Activated naive CD8-positive, alpha-beta T cell treated with anti-CD3 and anti-CD28 coated beads, Interleukin-2, amount 50 U/mL, for 24 hours (primary cell): ENCODE measurements at regions not wholly inside any gene's neighbourhood (a gene's known extent, or its start where the extent isn't known, plus 50 kb on each side); places are given as distances from the start of the nearest gene placed in this dataset.

Source experiments
- ATAC-seq: fragments of 150-1000 bp; cut with Tn5 transposase; one replicate; pipeline ENCODE4 v1.10.0; 2021
- DNase-seq: peaks from one replicate; pipeline ENCODE4 v3.0.0; 2021
- H3K27ac Mint-ChIP-seq: one replicate; pipeline ENCODE4 v1.8.0; 2021; ENCODE audit warnings: mild to moderate bottlenecking, mixed read lengths
- H3K27me3 Mint-ChIP-seq: one replicate; pipeline ENCODE4 v1.8.0; 2021; ENCODE audit warnings: mixed read lengths
- H3K36me3 Mint-ChIP-seq: one replicate; pipeline ENCODE4 v1.8.0; 2021; ENCODE audit warnings: low read depth, mixed read lengths
- H3K4me1 Mint-ChIP-seq: one replicate; pipeline ENCODE4 v1.8.0; 2021; ENCODE audit warnings: mixed read lengths
- H3K4me3 Mint-ChIP-seq: one replicate; pipeline ENCODE4 v1.8.0; 2021; ENCODE audit warnings: mild to moderate bottlenecking, moderate library complexity, mixed read lengths
- H3K9me3 Mint-ChIP-seq: one replicate; pipeline ENCODE4 v1.8.0; 2021; ENCODE audit warnings: mixed read lengths

- no peak overlapping the region for H3K4me3 Mint-ChIP-seq
- H3K27me3 Mint-ChIP-seq: no peaks in the 10 kb centered on the region
- DNase-seq: no peak
- no peaks in the 10 kb centered on the region for H3K36me3 Mint-ChIP-seq
- H3K9me3 Mint-ChIP-seq: no peaks in the 10 kb centered on the region
- H3K27ac Mint-ChIP-seq: no peak overlapping the region
- no peaks in the 10 kb centered on the region for H3K4me1 Mint-ChIP-seq
- ATAC-seq: no peak
These were observed 338.7 kb upstream of the GRM7 start for GRCh38 chr3:6522191-6522590.

GRCh38 chr3:6523043-6523442 lies 337.9 kb upstream of the GRM7 start:
- ATAC-seq (no peak), DNase-seq (no peak)
- H3K9me3 Mint-ChIP-seq: no peaks in the 10 kb centered on the region
- H3K27ac Mint-ChIP-seq: no peak overlapping the region
- H3K4me1 Mint-ChIP-seq: no peaks in the 10 kb centered on the region
- no peaks in the 10 kb centered on the region for H3K36me3 Mint-ChIP-seq
- H3K27me3 Mint-ChIP-seq: no peaks in the 10 kb centered on the region
- no peak overlapping the region for H3K4me3 Mint-ChIP-seq

GRCh38 chr3:6524479-6524878 lies 336.4 kb upstream of the GRM7 start:
- ATAC-seq (no peak), DNase-seq (no peak)
- Mint-ChIP-seq H3K4me1 (no peaks in the 10 kb centered on the region), H3K36me3 (no peaks in the 10 kb centered on the region), H3K9me3 (no peaks in the 10 kb centered on the region), H3K27ac (no peak overlapping the region), H3K27me3 (no peaks in the 10 kb centered on the region), H3K4me3 (no peak overlapping the region)

DNA sequence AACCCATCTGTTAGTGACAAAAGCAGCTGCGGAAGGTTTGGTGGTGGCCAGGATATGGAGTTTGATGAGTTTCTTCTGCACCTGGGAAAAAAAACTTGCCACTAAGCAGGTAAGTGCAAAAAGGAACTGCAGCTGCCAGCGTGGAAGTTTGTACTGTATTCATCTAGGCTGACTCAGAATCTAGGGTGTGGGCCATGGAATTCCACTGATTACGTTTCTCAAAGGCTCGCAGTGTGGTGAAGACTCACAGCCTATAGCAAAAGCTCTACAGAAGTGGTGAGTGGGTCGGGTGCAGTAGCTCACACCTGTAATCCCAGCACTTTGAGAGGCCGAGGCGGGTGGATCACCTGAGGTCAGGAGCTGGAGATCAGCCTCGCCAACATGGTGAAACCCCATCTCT lies 334.6 kb upstream of the GRM7 start:
- Mint-ChIP-seq H3K27ac (no peak overlapping the region), H3K36me3 (no peaks in the 10 kb centered on the region), H3K9me3 (no peaks in the 10 kb centered on the region), H3K4me1 (no peaks in the 10 kb centered on the region), H3K4me3 (no peak overlapping the region), H3K27me3 (no peaks in the 10 kb centered on the region)
- no peak for DNase-seq
- no peak for ATAC-seq

DNA sequence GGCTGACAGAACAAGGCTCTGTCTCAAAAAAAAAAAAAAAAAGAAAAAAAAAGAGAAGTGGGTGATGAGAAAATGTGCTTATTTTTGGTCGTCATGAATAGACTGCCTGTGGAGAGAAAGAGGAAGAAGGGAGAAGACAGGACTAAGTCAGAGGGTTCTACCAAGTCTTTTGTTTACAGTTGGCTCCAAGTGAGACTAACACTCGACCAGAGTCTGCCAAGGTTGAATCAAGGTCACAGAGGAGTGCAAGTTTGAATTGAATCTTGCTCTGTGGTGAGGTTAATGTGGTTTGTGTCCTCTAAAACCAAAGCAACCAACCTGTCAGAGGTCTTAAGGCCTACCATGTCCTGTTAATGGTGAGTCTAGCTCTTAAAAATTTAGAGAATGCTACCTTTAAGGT lies 334.1 kb upstream of the GRM7 start:
- H3K27me3 Mint-ChIP-seq: no peaks in the 10 kb centered on the region
- H3K9me3 Mint-ChIP-seq: no peaks in the 10 kb centered on the region
- no peaks in the 10 kb centered on the region for H3K4me1 Mint-ChIP-seq
- no peak overlapping the region for H3K4me3 Mint-ChIP-seq
- DNase-seq: no peak
- H3K27ac Mint-ChIP-seq: no peak overlapping the region
- ATAC-seq: no peak
- H3K36me3 Mint-ChIP-seq: no peaks in the 10 kb centered on the region

DNA sequence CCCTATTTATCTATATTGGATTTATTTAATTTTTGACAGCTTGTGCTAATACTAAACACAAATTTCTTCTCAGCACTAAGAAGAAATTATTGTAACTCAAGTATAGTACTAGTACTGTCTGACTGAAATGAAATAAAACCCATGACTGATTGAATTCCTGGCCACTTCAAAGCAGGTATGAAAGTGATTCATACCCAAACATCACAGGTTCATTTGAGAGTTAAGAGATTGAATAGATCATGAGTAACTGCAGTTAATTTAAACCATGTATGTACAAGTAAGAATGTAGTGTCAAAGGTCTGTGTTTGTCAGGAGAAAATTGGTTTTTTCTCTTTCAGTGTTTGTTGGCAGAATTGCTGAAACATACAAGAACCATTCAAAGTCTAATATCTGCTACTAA lies 332.0 kb upstream of the GRM7 start:
- H3K4me1 Mint-ChIP-seq: no peaks in the 10 kb centered on the region
- H3K27me3 Mint-ChIP-seq: no peaks in the 10 kb centered on the region
- H3K36me3 Mint-ChIP-seq: no peaks in the 10 kb centered on the region
- ATAC-seq (no peak), DNase-seq (no peak)
- H3K9me3 Mint-ChIP-seq: no peaks in the 10 kb centered on the region
- no peak overlapping the region for H3K27ac Mint-ChIP-seq
- H3K4me3 Mint-ChIP-seq: no peak overlapping the region

- H3K4me3 Mint-ChIP-seq: no peak overlapping the region
- ATAC-seq: no peak
- no peaks in the 10 kb centered on the region for H3K36me3 Mint-ChIP-seq
- H3K27ac Mint-ChIP-seq: no peak overlapping the region
- no peaks in the 10 kb centered on the region for H3K4me1 Mint-ChIP-seq
- H3K27me3 Mint-ChIP-seq: no peaks in the 10 kb centered on the region
- no peak for DNase-seq
- no peaks in the 10 kb centered on the region for H3K9me3 Mint-ChIP-seq
These were observed 329.8 kb upstream of the GRM7 start for GRCh38 chr3:6531153-6531552.

DNA sequence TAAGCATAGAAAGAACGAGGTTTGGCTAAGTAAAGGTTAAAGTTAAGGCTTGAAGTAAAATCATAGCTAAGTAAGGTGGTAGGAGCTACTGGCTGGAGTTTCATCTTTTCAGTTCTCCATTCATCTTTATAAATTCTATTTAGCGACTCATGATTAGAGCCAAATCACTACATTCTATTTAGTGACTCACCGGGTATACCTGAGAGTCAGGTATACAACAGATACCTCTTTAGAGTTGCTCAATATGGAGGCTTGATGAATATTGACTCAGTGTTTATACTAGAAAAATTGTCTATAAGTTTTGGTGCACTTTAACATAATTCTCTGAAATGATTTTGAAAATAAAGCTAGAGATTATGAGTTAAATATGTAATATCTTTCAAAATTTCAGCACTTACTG lies 328.8 kb upstream of the GRM7 start:
- Mint-ChIP-seq H3K9me3 (no peaks in the 10 kb centered on the region), H3K27ac (no peak overlapping the region), H3K4me1 (no peaks in the 10 kb centered on the region), H3K4me3 (no peak overlapping the region), H3K27me3 (no peaks in the 10 kb centered on the region), H3K36me3 (no peaks in the 10 kb centered on the region)
- no peak for DNase-seq
- no peak for ATAC-seq

DNA sequence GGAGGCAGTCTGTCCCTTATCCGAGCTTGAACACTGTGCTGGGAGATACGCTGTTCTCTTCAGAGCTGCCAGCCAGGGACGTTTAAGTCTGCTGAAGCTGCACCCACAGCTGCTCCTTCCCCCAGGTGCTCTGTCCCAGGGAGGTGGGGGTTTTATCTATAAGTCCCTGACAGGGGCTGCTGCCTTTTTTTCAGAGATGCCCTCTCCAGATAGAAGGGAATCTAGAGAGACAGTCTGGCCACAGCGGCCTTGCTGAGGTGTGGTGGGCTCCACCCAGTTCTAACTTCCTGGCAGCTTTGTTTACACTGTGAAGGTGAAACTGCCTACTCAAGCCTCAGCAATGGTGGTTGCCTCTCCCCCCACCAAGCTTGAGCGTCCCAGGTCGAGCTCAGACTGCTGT lies 319.9 kb upstream of the GRM7 start:
- no peak overlapping the region for H3K4me3 Mint-ChIP-seq
- no peaks in the 10 kb centered on the region for H3K27me3 Mint-ChIP-seq

GRCh38 chr3:6542795-6543194 lies 318.1 kb upstream of the GRM7 start:
- no peaks in the 10 kb centered on the region for H3K4me1 Mint-ChIP-seq
- no peak overlapping the region for H3K27ac Mint-ChIP-seq
- no peaks in the 10 kb centered on the region for H3K36me3 Mint-ChIP-seq
- H3K27me3 Mint-ChIP-seq: no peaks in the 10 kb centered on the region
- ATAC-seq (no peak), DNase-seq (no peak)
- peaks cover 19% of the 10 kb centered on the region for H3K9me3 Mint-ChIP-seq
- H3K4me3 Mint-ChIP-seq: no peak overlapping the region

More for the DNA sequence above, 319.9 kb upstream of the GRM7 start:
- ATAC-seq (no peak), DNase-seq (no peak)
- peaks cover 24% of the 10 kb centered on the region for H3K9me3 Mint-ChIP-seq
- H3K4me1 Mint-ChIP-seq: no peaks in the 10 kb centered on the region
- H3K27ac Mint-ChIP-seq: no peak overlapping the region
- H3K36me3 Mint-ChIP-seq: no peaks in the 10 kb centered on the region

- ATAC-seq: no peak
- H3K27ac Mint-ChIP-seq: no peak overlapping the region
- H3K36me3 Mint-ChIP-seq: no peaks in the 10 kb centered on the region
These were observed 311.6 kb upstream of the GRM7 start for GRCh38 chr3:6549296-6549695.

DNA sequence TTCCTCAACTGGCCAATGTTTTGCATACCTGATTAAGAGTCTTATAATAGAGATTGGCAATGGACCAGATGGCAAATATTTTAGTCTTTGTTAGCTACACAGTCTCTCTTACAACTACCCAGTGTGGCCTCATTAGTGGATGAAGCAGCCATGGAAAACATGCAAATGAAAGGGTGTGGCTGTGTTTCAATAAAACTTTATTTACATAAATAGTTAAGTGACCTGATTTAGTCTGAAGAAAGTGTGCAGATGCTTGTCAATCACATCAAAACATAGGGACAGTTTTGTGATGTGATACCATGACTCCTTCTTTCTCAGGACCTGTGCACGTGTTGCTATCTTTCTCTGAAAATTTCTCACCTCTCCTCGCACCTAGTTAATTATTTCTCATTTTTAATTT lies 309.8 kb upstream of the GRM7 start:
- H3K4me3 Mint-ChIP-seq: no peak overlapping the region
- no peak overlapping the region for H3K27ac Mint-ChIP-seq
- peaks cover 24% of the 10 kb centered on the region for H3K9me3 Mint-ChIP-seq
- H3K4me1 Mint-ChIP-seq: no peaks in the 10 kb centered on the region
- DNase-seq (no peak), ATAC-seq (no peak)
- H3K27me3 Mint-ChIP-seq: no peaks in the 10 kb centered on the region
- no peaks in the 10 kb centered on the region for H3K36me3 Mint-ChIP-seq

More at GRCh38 chr3:6549296-6549695, 311.6 kb upstream of the GRM7 start:
- H3K4me3 Mint-ChIP-seq: no peak overlapping the region
- no peaks in the 10 kb centered on the region for H3K4me1 Mint-ChIP-seq
- H3K9me3 Mint-ChIP-seq: peaks cover 17% of the 10 kb centered on the region
- DNase-seq: no peak
- H3K27me3 Mint-ChIP-seq: no peaks in the 10 kb centered on the region

DNA sequence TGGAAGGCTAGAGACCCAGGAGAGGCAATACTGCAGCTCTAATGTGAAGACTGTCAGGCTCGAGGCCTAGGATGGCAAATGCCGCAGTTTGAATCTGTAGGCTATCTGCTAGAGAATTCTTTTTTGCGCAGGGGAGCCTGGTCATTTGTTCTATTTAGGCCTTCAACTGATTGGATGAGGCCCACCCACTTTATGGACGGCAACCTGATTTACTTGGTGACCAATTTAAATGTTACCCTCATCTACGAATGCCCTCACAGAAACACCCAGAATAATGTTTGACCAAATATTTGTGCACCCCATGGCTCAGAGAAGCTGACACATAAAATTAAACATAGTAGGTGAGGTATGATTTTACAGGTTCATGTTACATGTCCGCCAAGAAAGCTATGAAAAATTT lies 300.7 kb upstream of the GRM7 start:
- Mint-ChIP-seq H3K27ac (no peak overlapping the region), H3K4me1 (no peaks in the 10 kb centered on the region), H3K27me3 (no peaks in the 10 kb centered on the region), H3K4me3 (no peak overlapping the region), H3K36me3 (no peaks in the 10 kb centered on the region), H3K9me3 (peaks cover 22% of the 10 kb centered on the region)
- ATAC-seq (no peak), DNase-seq (no peak)

DNA sequence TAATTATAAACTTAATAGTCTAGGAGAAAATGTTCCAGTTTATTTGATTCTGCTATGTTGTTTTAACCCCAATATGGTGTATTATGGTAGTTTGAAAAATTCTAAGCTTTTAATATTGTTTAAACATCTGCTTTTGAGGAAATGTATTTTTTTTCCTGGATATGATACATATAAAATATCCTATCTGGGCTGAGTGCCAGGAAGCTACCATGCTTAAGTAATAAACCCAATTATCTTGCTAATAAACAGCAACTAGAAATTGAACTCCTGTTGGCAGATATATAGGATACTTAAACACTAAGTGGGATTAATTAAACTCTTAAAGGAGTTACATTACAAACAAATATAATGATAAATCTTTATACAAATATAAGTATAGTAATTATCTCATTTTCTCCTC lies 293.7 kb upstream of the GRM7 start:
- no peak for DNase-seq
- H3K9me3 Mint-ChIP-seq: peaks cover 7% of the 10 kb centered on the region
- H3K27ac Mint-ChIP-seq: no peak overlapping the region
- H3K27me3 Mint-ChIP-seq: no peaks in the 10 kb centered on the region
- no peak overlapping the region for H3K4me3 Mint-ChIP-seq
- no peaks in the 10 kb centered on the region for H3K4me1 Mint-ChIP-seq
- no peaks in the 10 kb centered on the region for H3K36me3 Mint-ChIP-seq
- ATAC-seq: no peak

DNA sequence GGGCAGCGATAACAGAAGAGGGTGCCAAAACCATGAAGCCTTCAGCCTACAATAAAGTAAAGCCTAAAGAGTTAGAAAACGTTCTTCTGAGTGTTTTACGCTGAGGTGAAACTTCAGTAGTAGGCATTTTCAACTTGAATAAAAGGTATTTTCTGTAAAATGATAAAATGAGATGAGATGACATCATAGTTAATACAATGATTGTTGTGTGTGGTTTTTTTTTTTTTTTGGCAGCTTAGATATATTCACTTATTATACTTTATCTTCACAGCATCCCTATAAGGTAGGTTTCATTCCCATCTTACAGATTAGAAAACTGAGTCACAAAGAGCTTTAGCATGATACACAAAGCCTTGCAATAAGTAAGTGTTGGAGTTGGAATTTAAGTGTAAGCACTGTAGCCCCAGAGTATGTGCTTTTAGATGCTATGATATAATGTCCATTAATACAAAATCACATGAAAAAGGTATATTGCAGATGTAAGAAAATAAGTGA lies 291.9 kb upstream of the GRM7 start:
- Mint-ChIP-seq H3K4me3 (no peak overlapping the region), H3K36me3 (no peaks in the 10 kb centered on the region), H3K27ac (no peak overlapping the region), H3K9me3 (peaks cover 7% of the 10 kb centered on the region), H3K4me1 (no peaks in the 10 kb centered on the region), H3K27me3 (no peaks in the 10 kb centered on the region)
- DNase-seq (no peak), ATAC-seq (no peak)

DNA sequence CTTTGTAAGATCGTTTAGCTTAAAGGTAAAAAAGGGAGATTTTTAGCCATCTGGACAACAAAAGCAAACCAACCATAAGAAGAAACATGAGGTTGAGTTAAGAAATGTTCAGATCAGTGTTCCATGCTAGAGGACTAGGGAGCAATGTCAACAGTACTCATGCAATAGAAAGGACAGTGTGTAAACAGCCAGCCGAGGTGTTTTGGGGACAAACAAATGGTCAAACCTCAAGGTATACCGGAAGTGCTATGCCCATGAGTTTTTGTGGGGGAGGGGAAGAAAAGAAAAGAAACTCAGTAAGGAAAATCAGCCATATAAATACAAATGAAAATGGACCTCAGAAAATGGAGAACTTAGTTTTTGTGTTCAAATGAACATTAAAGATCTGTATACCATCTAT lies 289.5 kb upstream of the GRM7 start:
- no peak overlapping the region for H3K4me3 Mint-ChIP-seq
- no peaks in the 10 kb centered on the region for H3K27me3 Mint-ChIP-seq

More for the DNA sequence above, 289.5 kb upstream of the GRM7 start:
- no peak for ATAC-seq
- no peak for DNase-seq
- H3K4me1 Mint-ChIP-seq: no peaks in the 10 kb centered on the region
- no peaks in the 10 kb centered on the region for H3K36me3 Mint-ChIP-seq
- H3K9me3 Mint-ChIP-seq: peaks cover 2% of the 10 kb centered on the region
- no peak overlapping the region for H3K27ac Mint-ChIP-seq
